ENCODE measurements at regions not wholly inside any gene's neighbourhood (a gene's known extent, or its start where the extent isn't known, plus 50 kb on each side); places are given as distances from the start of the nearest gene placed in this dataset.

GRCh38 chr1:228811712-228812305, 76.5 kb downstream of the RHOU start:
- TF ChIP-seq, protein P1, sequence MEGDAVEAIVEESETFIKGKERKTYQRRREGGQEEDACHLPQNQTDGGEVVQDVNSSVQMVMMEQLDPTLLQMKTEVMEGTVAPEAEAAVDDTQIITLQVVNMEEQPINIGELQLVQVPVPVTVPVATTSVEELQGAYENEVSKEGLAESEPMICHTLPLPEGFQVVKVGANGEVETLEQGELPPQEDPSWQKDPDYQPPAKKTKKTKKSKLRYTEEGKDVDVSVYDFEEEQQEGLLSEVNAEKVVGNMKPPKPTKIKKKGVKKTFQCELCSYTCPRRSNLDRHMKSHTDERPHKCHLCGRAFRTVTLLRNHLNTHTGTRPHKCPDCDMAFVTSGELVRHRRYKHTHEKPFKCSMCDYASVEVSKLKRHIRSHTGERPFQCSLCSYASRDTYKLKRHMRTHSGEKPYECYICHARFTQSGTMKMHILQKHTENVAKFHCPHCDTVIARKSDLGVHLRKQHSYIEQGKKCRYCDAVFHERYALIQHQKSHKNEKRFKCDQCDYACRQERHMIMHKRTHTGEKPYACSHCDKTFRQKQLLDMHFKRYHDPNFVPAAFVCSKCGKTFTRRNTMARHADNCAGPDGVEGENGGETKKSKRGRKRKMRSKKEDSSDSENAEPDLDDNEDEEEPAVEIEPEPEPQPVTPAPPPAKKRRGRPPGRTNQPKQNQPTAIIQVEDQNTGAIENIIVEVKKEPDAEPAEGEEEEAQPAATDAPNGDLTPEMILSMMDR (conservative IDR thresholded peaks at IDR 0.05; ENCODE audit: low read depth, low read length) = no peak
- H3K4me3 ChIP-seq (ENCODE audit: low read depth, low read length) = no peak overlapping the region
- no peak for DNase-seq (ENCODE audit: low read depth)

- DNase-seq (ENCODE audit: low read depth) = no peak
- no peak overlapping the region for H3K4me3 ChIP-seq (ENCODE audit: low read depth, low read length)
- TF ChIP-seq, protein P1 (conservative IDR thresholded peaks at IDR 0.05; ENCODE audit: low read depth, low read length) = no peak
Measured at GRCh38 chr1:228812961-228813360, 77.7 kb downstream of the RHOU start.

- TF ChIP-seq, protein P1 (conservative IDR thresholded peaks at IDR 0.05; ENCODE audit: low read depth, low read length) = no peak
- H3K4me3 ChIP-seq (ENCODE audit: low read depth, low read length) = no peak overlapping the region
- peak; percentile 36 for DNase-seq (ENCODE audit: low read depth)
Measured at GRCh38 chr1:228814176-228814575, 78.9 kb downstream of the RHOU start.

- no peak for DNase-seq (ENCODE audit: low read depth)
- TF ChIP-seq, protein P1 (conservative IDR thresholded peaks at IDR 0.05; ENCODE audit: low read depth, low read length) = no peak
- H3K4me3 ChIP-seq (ENCODE audit: low read depth, low read length) = no peak overlapping the region
Measured at GRCh38 chr1:228818296-228818695, 83.0 kb downstream of the RHOU start.

GRCh38 chr1:228818928-228819630, 83.8 kb downstream of the RHOU start:
- no peak for DNase-seq (ENCODE audit: low read depth)
- H3K4me3 ChIP-seq (ENCODE audit: low read depth, low read length) = no peak overlapping the region

DNA sequence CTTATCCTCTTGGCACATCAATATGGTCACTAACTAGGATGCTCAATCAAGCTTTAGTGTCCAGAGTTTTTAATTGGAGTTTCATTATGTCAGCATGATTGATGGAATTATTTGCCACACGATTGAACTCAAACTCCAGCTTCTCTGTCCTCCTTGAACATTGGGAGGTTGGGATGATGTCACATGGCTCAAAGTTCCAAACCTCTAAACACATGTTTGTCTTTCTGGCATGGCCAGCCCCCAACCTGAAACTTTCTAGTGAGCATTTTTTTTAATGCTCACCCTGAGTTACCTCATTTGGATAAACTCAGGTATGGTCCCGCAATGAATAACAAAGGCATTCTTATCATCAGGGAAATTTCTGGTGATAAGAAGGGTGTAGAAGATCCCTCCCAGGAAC, 86.0 kb downstream of the RHOU start:
- no peak overlapping the region for H3K4me3 ChIP-seq (ENCODE audit: low read depth, low read length)
- TF ChIP-seq, protein P1 (conservative IDR thresholded peaks at IDR 0.05; ENCODE audit: low read depth, low read length) = no peak
- no peak for DNase-seq (ENCODE audit: low read depth)

More at GRCh38 chr1:228818928-228819630, 83.8 kb downstream of the RHOU start:
- TF ChIP-seq, protein P1 (conservative IDR thresholded peaks at IDR 0.05; ENCODE audit: low read depth, low read length) = no peak

DNA sequence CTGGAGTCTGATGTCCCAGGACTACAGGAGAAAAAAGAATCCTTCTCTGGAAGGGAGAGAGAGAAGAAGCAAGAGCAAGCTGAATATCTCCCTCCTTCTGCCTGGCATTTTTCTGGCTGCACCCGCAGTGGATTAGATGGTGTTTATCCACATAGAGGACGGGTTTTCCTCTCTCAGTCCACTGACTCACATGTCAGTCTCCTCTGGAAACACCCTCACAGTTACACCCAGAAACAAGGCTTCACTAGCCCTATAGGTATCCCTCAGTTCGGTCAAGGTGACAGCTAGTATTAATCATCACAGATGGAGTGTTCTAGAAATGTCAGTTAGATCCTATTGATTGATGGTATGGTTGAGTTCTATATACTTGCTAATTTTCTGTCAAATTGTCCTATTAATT, 87.9 kb downstream of the RHOU start:
- H3K4me3 ChIP-seq (ENCODE audit: low read depth, low read length) = no peak overlapping the region
- DNase-seq (ENCODE audit: low read depth) = no peak
- TF ChIP-seq, protein P1 (conservative IDR thresholded peaks at IDR 0.05; ENCODE audit: low read depth, low read length) = no peak
